CD4-positive, alpha-beta memory T cell (primary cell): ENCODE measurements at regions not wholly inside any gene's neighbourhood (a gene's known extent, or its start where the extent isn't known, plus 50 kb on each side); places are given as distances from the start of the nearest gene placed in this dataset.
"Not testable (repeated sequence)": the region's sequence is repeated elsewhere in the genome, so short reads cannot be mapped to it uniquely, and the experiment has no call there.

Experiments
- CTCF ChIA-PET: fragments of 350-600 bp; sonication (Branson Sonifier 250); formaldehyde crosslinking; loops from one replicate; lab custom pipeline; 2021; ENCODE audit warnings: inconsistent platforms; ENCODE audit not compliant: partially characterized antibody; lab: Charles Lee
- POLR2A ChIA-PET: fragments of 350-600 bp; sonication (Branson Sonifier 250); formaldehyde crosslinking; loops from one replicate; lab custom pipeline; 2021; ENCODE audit not compliant: partially characterized antibody; lab: Charles Lee
- DNase-seq, 5 donors: peaks; one replicate each; pipeline versions ENCODE4 v3.0.0 to v3.0.0-alpha.2; 2020 to 2022; ENCODE audit warnings: mixed read lengths in 1 of 5
- H3K27ac ChIP-seq: one replicate; pipeline ENCODE4 v1.7.0; 2013; ENCODE audit warnings: low read depth, low read length
- H3K27me3 ChIP-seq: 2 replicates; pipeline ENCODE4 v1.7.0; 2013; ENCODE audit warnings: mild to moderate bottlenecking, low read length, moderate library complexity; ENCODE audit not compliant: insufficient read depth
- H3K36me3 ChIP-seq: 2 replicates; pipeline ENCODE4 v1.7.0; 2013; ENCODE audit warnings: mild to moderate bottlenecking, low read length, moderate library complexity; ENCODE audit not compliant: insufficient read depth
- H3K4me1 ChIP-seq: 2 replicates; pipeline ENCODE4 v1.7.0; 2013; ENCODE audit warnings: mild to moderate bottlenecking, low read length, moderate library complexity; ENCODE audit not compliant: insufficient read depth
- H3K4me3 ChIP-seq, 2 donors: one replicate each; pipeline ENCODE4 v1.7.0; 2013; ENCODE audit warnings: low read length in 2 of 2, mild to moderate bottlenecking in 1 of 2
- H3K9me3 ChIP-seq, 2 donors: one replicate each; pipeline ENCODE4 v1.7.0; 2013; ENCODE audit warnings: low read length in 2 of 2, control low read depth in 1 of 2; ENCODE audit not compliant: control insufficient read depth in 1 of 2
- H3K27ac Mint-ChIP-seq, 7 donors: one replicate each; pipeline ENCODE4 v1.8.0; 2020 to 2021; ENCODE audit warnings: mixed read lengths in 7 of 7, mild to moderate bottlenecking in 6 of 7, inconsistent platforms in 3 of 7, moderate library complexity in 3 of 7
- H3K27me3 Mint-ChIP-seq, 2 donors: one replicate each; pipeline ENCODE4 v1.8.0; 2020 to 2021; ENCODE audit warnings: mixed read lengths in 2 of 2
- H3K36me3 Mint-ChIP-seq, 2 donors: one replicate each; pipeline ENCODE4 v1.8.0; 2020 to 2021; ENCODE audit warnings: mixed read lengths in 2 of 2, inconsistent platforms in 1 of 2, mild to moderate bottlenecking in 1 of 2
- H3K4me1 Mint-ChIP-seq, 4 donors: one replicate each; pipeline ENCODE4 v1.8.0; 2020 to 2021; ENCODE audit warnings: mixed read lengths in 4 of 4, mild to moderate bottlenecking in 1 of 4
- H3K4me3 Mint-ChIP-seq, 8 donors: one replicate each; pipeline ENCODE4 v1.8.0; 2020 to 2021; ENCODE audit warnings: mixed read lengths in 8 of 8, mild to moderate bottlenecking in 7 of 8, moderate library complexity in 6 of 8, inconsistent platforms in 3 of 8
- H3K9me3 Mint-ChIP-seq, 8 donors: one replicate each; pipeline ENCODE4 v1.8.0; 2020 to 2021; ENCODE audit warnings: mixed read lengths in 8 of 8, mild to moderate bottlenecking in 5 of 8, inconsistent platforms in 3 of 8, moderate library complexity in 1 of 8
- intact Hi-C: fragments of 100-400 bp; cut with micrococcal nuclease; formaldehyde crosslinking; loops from one replicate; pipeline ENCODE4 v1.15.1; 2023

DNA sequence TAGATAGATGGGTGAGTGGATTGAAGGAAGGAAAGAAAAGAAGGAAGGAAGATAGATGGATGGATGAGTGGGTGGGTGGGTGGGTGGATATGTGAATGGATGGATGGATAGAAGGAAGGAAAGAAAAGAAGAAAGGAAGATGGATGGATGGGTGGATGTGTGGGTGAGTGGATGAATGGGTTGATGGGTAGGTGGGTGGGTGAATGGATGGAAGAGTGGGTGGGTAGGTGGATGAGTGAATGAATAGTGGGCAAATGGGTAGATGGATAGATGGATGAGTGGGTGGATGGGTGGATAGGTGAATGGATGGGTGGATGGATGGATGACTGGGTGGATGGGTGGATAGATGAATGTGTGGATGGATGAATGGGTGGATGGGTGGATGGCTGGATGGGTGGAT is 117.9 kb upstream of the PPP1R26 start:
- H3K4me3 ChIP-seq, intact Hi-C loops, H3K27me3 ChIP-seq, H3K27ac Mint-ChIP-seq, H3K9me3 ChIP-seq, H3K4me3 Mint-ChIP-seq, H3K4me1 Mint-ChIP-seq, H3K4me1 ChIP-seq, H3K27me3 Mint-ChIP-seq, DNase-seq, H3K9me3 Mint-ChIP-seq, H3K36me3 Mint-ChIP-seq, CTCF ChIA-PET, H3K36me3 ChIP-seq, H3K27ac ChIP-seq, POLR2A ChIA-PET: not testable (repeated sequence)

DNA sequence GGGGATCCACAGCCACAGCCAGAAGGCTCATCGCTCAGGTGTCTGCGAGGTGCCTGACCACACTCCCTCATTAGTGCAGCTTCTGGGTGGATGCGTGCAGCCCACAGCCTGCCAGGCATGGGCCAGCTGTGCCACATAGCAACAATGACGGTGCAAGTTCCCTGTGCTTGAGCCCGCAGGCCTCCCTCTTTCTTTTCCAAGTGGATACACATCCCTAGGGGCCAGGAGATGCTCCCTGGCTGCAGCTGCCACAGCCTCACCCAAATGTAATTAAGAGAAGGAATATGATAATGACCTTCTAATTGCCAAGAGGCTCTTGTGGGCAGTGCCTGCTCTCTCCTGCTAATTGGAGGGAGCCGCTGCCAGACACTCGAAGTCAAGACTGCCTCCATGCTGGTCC is 116.0 kb upstream of the PPP1R26 start:
- H3K27me3 ChIP-seq, result no peaks in the 10 kb centered on the region
- Mint-ChIP-seq H3K27me3 (peaks cover 3% of the 10 kb centered on the region in 2 donors), H3K36me3 (no peaks in the 10 kb centered on the region), H3K9me3 (peaks cover 0 to 5% (median 2%) of the 10 kb centered on the region in 8 donors), H3K27ac (no peak overlapping the region), H3K4me3 (no peak overlapping the region), H3K4me1 (peaks cover 0 to 9% (median 5%) of the 10 kb centered on the region in 4 donors)
- peaks cover 9% of the 10 kb centered on the region for H3K4me1 ChIP-seq
- intact Hi-C loops, result no loop called here
- ChIA-PET CTCF (no interaction called here), POLR2A (no interaction called here)
- no peak for DNase-seq
- no peaks in the 10 kb centered on the region for H3K36me3 ChIP-seq
- no peaks in the 10 kb centered on the region for H3K9me3 ChIP-seq
- no peak overlapping the region for H3K27ac ChIP-seq
- H3K4me3 ChIP-seq, result no peak overlapping the region

DNA sequence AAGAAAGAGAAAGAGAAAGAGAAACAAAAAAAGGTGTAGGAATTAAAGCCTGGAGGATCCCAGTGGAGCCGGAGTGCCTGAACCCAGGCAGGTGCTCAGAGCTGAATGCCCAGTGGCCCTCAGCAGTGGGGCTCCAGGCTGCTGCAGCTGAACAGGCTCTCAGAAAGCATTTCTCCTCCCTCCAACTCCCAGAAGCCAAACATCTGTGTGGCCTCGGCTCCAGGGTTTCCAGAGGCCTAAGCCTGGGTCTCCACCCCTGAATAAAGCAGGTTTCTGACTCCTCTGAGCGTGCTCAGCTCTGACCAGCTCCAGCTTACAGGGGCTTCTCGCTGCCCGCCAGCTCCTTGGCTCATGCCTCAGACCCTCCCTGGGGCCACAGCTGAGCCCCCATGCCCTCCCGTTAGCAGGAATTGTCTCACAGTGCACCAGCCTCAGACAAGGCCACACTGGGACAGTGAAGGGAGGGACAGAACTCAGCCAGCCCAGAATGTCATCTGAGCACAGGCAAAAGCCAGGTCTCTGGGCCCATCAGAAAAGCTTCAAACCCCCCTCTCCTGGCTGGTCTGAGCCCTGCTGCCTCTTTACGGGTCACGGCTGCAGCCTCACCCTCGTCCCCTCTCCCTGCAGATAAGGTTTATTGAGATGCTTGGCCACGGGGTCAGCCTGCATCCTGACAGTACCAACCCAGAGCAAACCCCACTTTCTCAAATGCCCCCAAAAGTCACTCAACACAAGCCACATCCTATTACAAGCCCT is 114.4 kb upstream of the PPP1R26 start:
- no peak overlapping the region for H3K27ac Mint-ChIP-seq

DNA sequence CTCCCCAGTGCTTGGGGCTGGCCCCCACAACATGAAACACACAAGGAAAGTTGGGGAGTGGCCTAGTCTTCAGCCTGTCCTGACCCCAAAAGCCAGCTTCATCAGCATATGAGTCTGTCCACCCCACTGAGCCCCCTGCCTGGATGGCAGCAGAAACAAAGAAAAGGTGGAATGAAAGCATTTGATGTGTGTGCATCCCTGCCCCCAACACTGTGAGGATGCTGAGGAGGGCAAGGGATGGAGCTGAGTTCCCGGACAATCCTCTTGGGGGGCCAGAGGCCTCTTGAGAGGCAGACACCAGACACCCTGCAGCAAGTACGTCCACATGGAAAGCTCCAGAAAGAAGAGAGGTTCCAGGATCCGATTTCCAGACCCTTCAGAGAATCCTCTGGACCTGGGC is 113.5 kb upstream of the PPP1R26 start:
- Mint-ChIP-seq H3K4me1 (no peaks in the 10 kb centered on the region), H3K36me3 (no peaks in the 10 kb centered on the region), H3K27me3 (peaks cover 3% of the 10 kb centered on the region in 2 donors), H3K27ac (no peak overlapping the region), H3K9me3 (peaks cover 0 to 5% (median 2%) of the 10 kb centered on the region in 8 donors), H3K4me3 (no peak overlapping the region)
- POLR2A ChIA-PET, result no interaction called here
- Histone ChIP-seq H3K36me3 (no peaks in the 10 kb centered on the region), H3K27me3 (no peaks in the 10 kb centered on the region), H3K4me1 (no peaks in the 10 kb centered on the region), H3K9me3 (no peaks in the 10 kb centered on the region), H3K4me3 (no peak overlapping the region), H3K27ac (no peak overlapping the region)
- CTCF ChIA-PET, result no interaction called here
- intact Hi-C loops, result no loop called here
- DNase-seq, result no peak

More for the DNA sequence above, 114.4 kb upstream of the PPP1R26 start:
- Histone ChIP-seq H3K36me3 (no peaks in the 10 kb centered on the region), H3K4me3 (no peak overlapping the region), H3K27ac (no peak overlapping the region), H3K9me3 (no peaks in the 10 kb centered on the region), H3K4me1 (peaks cover 2% of the 10 kb centered on the region), H3K27me3 (no peaks in the 10 kb centered on the region)
- CTCF ChIA-PET, result no interaction called here
- Mint-ChIP-seq H3K4me3 (no peak overlapping the region), H3K36me3 (no peaks in the 10 kb centered on the region), H3K9me3 (peaks cover 0 to 5% (median 2%) of the 10 kb centered on the region in 8 donors), H3K4me1 (peaks cover 0 to under 1% (median 0%) of the 10 kb centered on the region in 4 donors), H3K27me3 (peaks cover 3% of the 10 kb centered on the region in 2 donors)
- intact Hi-C loops, result no loop called here
- DNase-seq, result no peak
- POLR2A ChIA-PET, result no interaction called here

GRCh38 chr9:135369412-135369990 is 110.1 kb upstream of the PPP1R26 start:
- no peak for DNase-seq
- Mint-ChIP-seq H3K4me3 (no peak overlapping the region), H3K9me3 (no peaks in the 10 kb centered on the region), H3K36me3 (no peaks in the 10 kb centered on the region), H3K27me3 (peaks cover 3 to 4% of the 10 kb centered on the region in 2 donors), H3K4me1 (no peaks in the 10 kb centered on the region), H3K27ac (no peak overlapping the region)
- ChIA-PET POLR2A (no interaction called here), CTCF (no interaction called here)
- Histone ChIP-seq H3K4me1 (no peaks in the 10 kb centered on the region), H3K27me3 (no peaks in the 10 kb centered on the region), H3K27ac (no peak overlapping the region), H3K36me3 (no peaks in the 10 kb centered on the region), H3K9me3 (no peaks in the 10 kb centered on the region), H3K4me3 (no peak overlapping the region)
- intact Hi-C loops, result no loop called here

DNA sequence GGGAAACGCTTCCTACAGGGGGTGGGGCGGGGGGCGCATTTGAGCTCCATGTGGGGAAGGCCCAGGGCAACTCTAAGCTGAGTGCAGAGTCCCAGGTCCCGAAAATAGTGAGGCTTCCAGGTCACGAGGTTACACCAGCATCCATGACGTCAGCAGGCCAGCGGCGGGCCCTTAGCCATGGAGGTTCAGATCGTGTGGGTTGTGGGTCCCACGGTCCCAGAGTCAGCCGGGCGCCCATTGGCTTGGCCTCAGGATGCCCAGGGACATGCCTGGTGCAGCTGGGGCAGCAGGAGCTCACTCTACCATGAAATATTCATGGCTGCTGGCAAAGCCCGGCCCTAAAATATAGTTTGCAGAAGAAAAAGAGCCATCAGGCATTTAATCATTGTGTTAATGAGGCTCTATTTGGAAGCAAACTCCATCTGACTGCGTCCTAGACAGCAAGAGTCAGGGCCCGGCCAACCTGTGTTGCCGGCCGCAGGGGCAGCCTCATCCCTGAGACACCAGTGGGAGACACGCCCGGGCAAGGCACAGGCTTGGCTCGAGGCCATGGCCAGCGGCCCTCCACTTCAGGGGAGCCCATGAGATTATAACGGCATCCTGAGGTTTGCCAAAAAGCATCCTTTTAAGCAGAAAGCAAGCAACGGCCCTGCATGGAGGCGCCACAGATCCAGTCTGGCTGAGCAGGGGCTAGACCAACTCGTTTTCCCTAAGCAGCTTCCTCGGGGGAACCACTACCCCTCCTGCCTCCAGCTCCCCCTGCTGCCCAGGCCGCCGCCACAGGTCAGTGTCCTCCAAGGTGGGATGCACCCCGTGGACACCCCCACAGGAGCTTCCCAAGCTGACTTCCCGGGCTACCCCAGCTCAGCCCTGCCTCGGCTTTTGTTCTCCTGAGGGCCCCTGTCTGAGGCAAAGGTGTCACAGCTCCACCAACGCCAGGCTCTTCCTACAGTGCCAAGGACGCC is 108.9 kb upstream of the PPP1R26 start:
- no peak overlapping the region for H3K27ac ChIP-seq
- H3K27me3 Mint-ChIP-seq, result peaks cover 3 to 7% of the 10 kb centered on the region in 2 donors
- no peaks in the 10 kb centered on the region for H3K36me3 ChIP-seq
- H3K36me3 Mint-ChIP-seq, result no peaks in the 10 kb centered on the region
- H3K4me3 ChIP-seq, result no peak overlapping the region
- POLR2A ChIA-PET, result no interaction called here
- intact Hi-C loops, result no loop called here
- no peaks in the 10 kb centered on the region for H3K9me3 Mint-ChIP-seq
- no peak for DNase-seq
- H3K4me1 ChIP-seq, result no peaks in the 10 kb centered on the region
- CTCF ChIA-PET, result no interaction called here
- no peaks in the 10 kb centered on the region for H3K4me1 Mint-ChIP-seq
- H3K27ac Mint-ChIP-seq, result no peak overlapping the region
- H3K4me3 Mint-ChIP-seq, result no peak overlapping the region
- no peaks in the 10 kb centered on the region for H3K27me3 ChIP-seq
- H3K9me3 ChIP-seq, result no peaks in the 10 kb centered on the region

GRCh38 chr9:135371535-135371934 is 108.0 kb upstream of the PPP1R26 start:
- DNase-seq, result no peak
- ChIA-PET CTCF (no interaction called here), POLR2A (no interaction called here)
- H3K27ac ChIP-seq, result no peak overlapping the region
- no peaks in the 10 kb centered on the region for H3K27me3 ChIP-seq
- no peaks in the 10 kb centered on the region for H3K9me3 ChIP-seq
- H3K4me3 ChIP-seq, result no peak overlapping the region
- Mint-ChIP-seq H3K36me3 (no peaks in the 10 kb centered on the region), H3K27me3 (peaks cover 3 to 7% of the 10 kb centered on the region in 2 donors), H3K4me3 (no peak overlapping the region), H3K9me3 (no peaks in the 10 kb centered on the region), H3K4me1 (no peaks in the 10 kb centered on the region), H3K27ac (no peak overlapping the region)
- intact Hi-C loops, result no loop called here
- H3K36me3 ChIP-seq, result no peaks in the 10 kb centered on the region
- H3K4me1 ChIP-seq, result no peaks in the 10 kb centered on the region
